NCI-H524 (cell line): ENCODE measurements at regions not wholly inside any gene's neighbourhood (a gene's known extent, or its start where the extent isn't known, plus 50 kb on each side); places are given as distances from the start of the nearest gene placed in this dataset.
"Not testable (repeated sequence)": the region's sequence is repeated elsewhere in the genome, so short reads cannot be mapped to it uniquely, and the experiment has no call there.

Source experiments
- DNase-seq, 2 experiments: peaks; one replicate each; lab custom pipeline; 2025; lab: John Stamatoyannopoulos, UW

DNA sequence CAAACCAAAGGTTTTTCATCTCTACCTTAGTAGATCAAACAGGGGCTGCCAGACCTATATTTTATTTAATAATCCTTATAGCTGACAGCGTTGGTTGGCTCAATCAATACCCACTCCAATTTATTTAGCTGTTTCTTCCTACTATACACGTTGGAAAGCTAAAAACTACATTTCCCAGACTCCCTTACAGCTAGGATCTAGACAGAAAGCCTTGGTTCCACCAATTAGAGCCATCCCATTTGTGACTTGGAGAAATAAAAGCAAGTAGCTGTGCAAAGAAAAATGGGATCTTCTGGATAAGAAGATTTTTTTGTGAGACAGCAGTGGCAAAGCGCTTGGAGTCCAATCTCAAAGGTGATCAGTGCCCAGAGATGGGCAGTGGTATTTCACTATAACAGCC is 331.3 kb upstream of the MEIS1 start:
- DNase-seq = no peak

DNA sequence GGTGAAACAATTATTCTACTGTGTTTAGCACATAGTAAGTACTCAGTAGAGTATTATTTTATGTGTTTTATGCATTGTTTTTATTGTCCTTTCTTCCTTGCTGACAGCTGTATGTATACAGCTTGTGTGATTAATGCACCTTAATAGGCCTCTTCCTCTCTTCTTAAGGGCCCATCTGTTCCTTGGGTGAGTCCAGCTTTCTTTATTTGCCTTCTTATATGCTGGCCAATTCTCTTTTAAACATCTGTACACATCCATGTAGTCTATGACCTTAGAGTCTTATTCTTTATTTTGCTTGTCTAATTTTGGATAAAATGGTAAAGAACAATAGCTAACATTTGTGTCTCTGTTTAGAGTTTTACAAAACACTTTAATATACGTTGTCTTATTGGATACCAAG is 333.7 kb upstream of the MEIS1 start:
- peak; percentile 68 to 77 for DNase-seq

DNA sequence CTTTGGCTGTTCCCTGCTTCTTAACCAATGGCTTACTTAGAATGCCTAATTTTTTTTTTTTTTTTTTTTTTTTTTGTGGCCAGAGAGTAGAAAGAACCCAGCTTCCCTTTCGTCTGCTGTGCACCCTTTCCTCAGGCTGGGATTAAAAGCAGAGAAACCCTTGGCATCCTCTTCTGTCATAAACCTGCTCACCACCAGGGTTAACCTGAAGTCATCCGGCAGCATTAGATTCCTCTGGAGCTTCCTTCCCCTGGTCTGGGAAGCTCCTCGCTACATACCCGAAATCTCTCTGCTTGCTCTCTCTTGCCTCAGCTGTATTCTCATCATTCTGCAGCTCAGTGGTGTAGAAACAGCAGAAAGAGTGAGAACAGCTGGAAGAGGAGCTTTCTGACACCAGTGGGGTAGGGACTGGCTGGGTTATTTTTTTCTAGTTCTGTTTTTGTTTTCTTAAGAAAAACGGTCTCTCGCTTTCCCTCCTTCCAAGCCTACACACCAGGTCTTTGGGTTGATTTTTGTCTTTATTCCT is 339.0 kb upstream of the MEIS1 start:
- DNase-seq = no peak

DNA sequence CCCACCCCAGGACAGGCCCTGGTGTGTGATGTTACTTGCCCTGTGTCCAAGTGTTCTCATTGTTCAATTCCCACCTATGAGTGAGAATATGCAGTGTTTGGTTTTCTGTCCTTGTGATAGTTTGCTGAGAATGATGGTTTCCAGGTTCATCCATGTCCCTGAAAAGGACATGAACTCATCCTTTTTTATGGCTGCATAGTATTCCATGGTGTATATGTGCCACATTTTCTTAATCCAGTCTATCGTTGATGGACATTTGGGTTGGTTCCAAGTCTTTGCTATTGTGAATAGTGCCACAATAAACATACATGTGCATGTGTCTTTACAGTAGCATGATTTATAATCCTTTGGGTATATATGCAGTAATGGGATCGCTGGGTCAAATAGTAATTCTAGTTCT is 340.2 kb upstream of the MEIS1 start:
- not testable (repeated sequence) for DNase-seq

DNA sequence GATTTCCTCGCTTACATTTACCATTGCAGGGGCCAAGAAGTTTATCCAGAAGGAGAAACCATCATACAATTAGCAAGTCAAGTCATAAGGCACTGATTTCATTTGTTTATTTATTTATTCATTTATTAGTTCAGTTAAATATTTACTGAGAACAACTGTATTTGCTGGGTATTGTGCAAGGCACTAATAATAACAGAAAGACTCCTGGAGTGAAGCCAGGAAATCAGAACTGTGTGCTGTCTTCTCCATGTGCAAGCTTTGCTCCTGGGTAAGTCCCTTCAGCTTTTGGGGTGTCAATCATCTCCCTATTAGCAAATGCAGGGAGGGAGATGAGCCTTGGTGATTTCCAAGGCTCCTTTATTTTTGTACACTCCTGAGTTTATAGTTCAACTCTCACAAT is 341.6 kb upstream of the MEIS1 start:
- DNase-seq = no peak

DNA sequence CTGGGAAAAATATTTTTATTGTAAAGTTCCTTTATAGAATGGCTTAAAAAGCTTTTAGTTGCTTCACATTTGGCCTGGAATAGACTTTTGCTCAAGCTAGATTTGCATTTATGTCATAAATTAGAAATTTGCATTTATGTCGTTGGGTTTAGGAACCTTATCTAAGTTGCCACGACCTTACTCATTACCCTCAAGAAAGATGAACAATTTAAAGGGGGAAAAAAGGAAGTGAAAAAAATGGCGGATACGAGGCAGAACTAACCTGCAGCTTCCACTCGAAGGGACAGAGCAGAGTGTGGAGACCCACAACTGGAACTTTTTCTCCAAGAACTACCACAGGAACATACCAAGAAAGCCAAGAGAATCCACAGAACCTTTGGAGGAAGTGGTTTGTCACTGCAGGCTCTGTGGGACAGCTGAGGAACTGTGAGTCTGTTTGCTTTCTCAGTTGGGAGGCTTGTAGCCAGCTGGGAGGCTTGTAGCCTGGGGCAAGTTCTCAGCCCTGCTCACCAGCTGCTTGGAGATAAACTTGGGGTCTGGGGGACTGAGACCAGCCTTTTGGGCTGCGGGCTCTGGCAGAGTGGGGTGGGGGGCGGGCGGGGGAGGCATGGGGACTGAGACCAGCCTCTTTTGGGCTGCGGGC is 349.9 kb upstream of the MEIS1 start:
- DNase-seq = no peak

DNA sequence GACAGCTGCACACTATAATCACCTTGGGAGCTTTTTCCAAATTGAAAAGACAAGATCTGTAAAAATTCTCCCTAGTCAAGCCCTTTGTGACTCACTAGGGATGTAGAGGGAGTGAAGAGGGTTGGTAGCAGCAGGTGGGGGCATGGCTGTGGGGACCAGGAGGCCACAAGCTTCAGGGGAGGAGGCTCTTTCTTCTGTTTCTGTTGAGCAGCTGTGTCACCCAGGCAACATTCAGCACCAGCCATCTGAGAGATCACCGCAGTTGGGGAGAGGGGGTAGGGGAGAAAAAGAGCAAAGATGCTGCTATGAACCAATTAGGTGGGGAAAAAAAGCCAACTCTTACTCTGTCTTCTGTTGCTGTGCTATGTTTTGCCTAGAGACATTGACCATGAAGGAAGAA is 352.3 kb upstream of the MEIS1 start:
- peak in 1 of 2 experiments; percentile 58 for DNase-seq

DNA sequence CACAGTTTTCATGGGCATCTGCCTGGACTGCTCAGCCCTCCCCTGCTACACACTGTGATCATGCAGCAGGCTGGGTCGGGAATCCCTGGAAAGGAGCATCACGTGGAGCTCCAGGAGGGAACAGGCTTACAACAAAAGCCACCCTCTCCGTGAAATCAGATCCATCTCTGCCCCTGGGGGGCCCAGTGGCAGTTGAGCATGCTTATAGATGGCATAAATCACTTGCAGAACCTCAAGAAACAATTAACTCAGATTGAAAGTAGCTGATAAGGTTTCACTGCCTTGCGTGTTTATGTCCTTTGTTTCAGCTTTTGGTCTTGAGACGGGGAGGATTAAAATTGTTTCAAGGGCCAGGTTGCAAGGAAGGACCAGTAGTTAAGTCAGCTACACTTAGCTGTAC is 354.8 kb upstream of the MEIS1 start:
- peak; percentile 92 to 99 for DNase-seq

DNA sequence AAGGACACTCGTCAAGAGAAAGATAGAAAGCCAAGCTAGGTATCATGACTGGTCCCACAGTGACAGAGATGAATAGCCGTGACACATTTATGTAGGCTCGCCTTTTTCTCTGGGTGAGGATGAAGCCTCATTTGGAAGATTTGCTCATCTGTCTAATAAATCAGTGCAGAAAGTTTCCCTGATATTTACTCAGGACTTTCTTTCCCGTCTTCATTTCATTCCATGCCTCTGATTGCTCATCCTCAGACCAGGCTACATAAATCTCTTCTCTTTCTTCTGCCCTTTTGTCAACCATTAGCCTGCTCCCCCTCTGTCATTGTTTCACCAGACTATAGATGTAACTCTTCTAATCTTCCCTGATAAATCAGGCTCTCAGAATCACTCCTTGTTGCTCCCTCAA is 361.8 kb upstream of the MEIS1 start:
- DNase-seq = no peak

DNA sequence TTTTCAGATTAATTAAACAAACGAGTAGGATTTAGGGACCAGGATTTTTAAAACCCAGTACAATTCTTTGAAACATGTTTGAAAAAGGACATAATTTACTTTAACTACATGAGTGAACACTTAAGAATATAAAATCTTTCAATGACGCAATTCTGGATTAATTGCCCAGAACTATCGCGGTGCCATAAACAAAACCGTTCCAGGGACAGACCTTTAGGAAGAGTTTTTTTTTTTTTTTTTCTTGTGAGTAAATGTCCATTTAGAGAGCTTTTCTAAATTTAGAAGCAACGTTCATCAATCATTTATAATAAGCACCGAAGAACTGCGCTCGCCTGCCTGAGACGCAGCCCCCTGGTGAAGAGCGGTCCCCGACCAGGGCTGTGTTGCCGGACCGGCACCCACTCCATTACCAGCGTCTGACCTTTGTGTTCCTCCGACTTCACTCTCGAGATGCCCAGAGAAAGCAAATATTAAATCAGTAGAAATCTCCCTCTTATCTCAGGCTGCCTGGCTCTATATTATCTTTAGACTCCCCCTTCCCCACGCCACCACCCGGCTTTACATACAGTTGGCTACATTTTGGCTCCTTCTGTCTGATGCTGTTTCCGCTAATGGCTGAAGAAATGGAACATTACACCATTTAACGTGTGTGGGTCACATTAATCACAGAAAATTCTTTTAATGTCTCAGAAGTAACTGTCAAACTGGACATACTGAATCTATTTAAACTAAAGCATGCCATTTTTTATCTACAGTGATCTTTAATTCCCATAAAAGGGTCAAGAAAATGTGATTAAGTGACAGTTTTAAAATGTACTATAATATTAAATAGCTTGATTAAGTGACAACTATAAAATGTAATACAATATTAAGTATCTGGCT is 364.0 kb upstream of the MEIS1 start:
- DNase-seq = no peak

DNA sequence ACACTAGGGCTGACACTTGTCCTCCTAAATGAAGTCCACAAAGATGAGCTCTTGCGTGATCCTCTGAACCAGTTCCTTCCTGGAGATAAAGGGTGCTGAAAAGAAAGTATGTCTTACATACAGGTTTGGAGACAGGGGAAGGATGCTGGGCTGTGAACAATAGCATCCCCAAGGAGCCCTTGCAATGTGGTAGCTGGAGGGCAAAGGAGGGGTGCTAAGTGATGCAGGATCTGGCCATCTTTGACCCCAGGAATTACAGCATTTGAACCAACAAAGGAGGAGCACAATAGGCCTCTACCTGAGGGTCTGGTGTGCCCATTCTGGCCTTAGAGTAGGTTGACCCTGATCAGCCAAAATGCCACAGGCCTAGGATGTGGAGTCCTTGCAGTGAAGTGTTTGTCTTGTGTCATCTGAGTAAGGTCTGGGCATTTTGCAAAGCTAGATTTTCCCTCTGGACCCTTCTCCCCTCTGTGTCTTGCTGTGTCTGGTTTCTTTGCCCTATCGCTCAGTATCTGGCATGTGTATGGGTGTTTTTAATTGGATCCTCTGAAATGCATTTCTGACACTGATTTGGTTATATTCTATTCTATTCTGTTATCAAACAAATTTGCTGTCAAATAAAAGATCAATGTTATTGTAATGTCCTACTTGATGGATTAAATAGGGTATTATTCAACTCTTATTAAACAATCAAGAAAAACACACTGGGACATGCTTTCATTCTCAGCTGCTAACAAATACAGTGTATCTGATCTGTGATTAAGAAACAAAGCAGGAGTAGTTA is 364.8 kb upstream of the MEIS1 start:
- no peak for DNase-seq

DNA sequence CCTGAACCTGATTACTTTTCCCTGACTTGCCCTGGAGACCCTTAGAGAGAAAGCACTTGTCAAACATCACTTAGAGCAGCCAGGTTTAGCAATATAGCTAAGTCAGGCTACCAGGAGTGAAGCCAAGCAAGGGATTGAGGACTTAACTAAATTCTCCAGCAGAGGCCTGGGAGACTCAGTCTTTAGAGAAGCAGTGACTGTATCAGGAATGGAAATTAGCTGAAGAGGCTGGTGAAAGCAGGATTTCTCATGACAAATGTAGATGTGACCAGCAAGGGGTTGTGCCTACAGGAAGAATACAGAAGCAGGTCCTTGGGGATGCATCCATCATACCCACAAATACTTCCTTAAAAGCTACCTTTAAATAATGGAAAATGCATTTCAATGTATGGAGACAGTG is 368.9 kb upstream of the MEIS1 start:
- no peak for DNase-seq

DNA sequence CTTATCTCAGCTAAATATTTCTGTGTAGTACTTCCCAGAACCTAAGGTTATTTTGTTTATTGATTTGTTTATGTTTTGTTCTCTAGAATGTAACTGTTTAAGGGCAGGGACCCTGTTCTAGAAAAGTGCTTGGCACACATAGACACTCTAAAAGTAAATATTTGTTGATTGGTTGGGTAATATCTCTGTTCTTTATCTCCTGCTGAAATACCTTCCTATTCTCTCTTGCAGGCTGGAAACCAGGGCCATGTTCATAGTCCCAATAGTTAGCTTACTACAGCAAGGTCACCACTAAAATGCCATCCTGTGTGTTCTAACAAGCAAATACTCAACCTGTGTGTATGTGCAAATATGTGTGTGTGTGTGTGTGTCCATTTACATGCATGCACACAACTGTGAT is 375.6 kb upstream of the MEIS1 start:
- DNase-seq = no peak

DNA sequence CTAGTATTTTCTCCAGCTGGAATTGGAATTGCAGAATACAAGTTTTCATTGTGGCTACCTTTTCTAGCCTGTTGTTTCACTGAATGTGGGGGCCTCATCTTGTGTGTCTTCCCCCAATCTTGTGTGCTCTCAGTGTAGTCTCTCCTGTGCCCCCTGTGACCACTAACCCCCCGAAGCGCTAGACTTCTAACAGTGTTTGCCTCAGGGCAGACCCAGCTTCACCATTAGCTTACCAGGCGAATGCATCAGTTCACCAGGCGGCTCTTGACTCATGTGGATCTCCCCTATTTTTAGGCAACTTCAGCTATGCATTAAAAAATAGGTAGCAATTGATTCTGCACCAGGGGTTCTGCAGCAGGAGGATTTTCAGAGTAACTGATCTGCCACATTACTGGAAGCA is 376.2 kb upstream of the MEIS1 start:
- DNase-seq = no peak

DNA sequence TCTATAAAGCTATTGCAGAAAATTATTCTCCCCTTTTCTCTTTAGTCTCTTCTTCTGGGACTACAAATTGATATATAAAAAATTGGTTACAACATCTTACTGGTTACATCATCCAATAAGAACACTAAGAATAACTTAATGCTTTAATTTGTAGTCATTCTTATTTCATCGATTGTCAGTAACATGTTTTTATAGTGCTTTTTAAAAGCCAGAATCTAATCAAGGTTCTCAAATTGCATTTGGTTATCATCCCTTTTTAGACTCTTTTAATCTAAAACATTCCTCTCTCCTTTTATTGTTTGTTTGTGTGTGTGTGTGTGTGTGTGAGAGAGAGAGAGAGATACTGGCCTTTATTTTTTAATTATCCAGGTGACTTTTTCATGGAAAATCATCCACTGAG is 377.1 kb upstream of the MEIS1 start:
- DNase-seq = no peak

DNA sequence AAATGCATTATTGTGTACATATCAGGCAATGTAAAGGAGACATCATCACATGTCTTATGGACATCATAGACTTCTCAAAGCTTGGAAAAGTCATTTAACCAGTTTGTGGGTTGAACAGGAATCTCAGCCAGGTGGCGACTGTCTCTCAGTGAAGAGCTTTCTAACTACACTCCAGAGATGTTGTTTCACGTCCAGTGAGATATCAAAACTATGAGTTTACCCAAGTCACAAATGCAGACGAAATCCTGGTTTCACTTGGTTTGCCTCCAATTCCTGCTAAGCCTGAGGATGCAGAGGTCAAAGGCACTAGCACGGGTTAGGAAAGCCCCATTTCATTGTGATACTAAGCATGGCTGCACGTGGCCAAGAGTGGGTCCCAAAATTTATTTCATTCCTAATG is 384.5 kb upstream of the MEIS1 start:
- DNase-seq = no peak

DNA sequence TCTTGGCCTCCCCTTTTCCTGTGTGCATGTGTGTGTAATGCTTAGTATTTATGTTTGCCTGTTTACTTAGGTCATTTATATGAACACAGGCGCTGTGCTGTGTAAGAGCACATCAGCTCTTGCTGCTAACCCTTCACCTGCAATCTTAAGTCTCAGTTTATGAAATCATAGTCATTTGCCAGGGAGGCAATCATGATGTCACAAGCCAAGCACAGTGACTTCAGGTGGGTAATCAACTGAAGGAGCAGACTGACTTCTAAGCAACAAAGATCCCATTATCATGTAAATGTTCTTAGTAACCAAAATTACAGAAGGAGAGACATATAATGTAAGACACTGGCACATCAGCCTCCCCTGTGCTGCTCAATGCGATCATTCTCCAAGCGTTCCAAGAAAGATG is 386.3 kb upstream of the MEIS1 start:
- no peak for DNase-seq

DNA sequence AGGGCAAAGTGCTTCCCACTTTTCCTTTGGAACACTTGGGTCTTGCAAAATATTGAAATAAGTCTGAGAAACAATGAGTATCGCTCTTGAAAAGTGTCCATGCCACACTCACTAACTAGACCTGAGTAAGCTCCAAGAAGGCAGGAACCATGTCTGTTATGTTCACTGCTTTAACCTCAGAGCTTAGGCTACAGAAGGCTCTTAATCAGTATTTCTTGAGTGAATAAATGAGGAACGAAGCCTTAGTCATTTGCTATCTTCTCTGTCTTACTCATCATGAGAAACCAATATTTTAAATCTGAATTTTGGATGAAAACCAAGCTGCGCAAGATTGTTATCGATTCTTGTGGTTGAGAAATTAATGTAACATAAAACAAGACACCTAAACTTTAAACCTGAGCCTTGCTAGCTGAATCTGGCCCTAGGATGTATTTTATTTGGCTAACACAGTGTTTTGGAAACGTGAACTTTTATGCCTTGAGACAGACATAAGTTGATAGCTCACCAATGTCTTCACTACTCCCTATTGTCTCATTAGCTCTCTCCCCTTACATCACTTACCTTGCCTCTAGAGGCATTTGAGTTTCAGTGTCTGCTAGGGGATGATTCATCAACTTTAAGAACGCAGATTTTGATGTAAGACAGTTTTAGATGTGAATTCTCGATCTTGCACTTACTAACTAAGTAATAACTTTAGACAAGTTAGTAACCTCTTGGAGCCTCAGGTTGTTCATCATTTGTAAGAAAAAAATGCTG is 392.8 kb upstream of the MEIS1 start:
- DNase-seq = no peak

DNA sequence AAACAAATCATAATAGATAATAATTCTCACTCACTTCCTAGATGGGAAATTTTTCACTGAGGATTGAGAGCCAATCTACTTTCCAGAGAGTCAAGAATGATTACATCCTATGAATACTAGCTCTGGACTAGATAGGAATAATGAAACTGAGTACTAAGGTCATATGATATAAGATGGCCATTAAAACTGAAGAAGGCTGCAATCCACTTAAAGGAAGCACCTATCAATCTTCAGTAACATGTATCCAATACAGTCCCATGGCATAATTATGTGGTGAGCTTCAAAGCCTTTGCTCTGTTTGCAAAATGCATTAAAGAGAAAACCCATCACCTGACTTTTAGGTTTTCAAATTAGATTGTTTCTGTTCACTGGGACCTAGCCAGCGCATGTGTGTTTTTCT is 398.0 kb upstream of the MEIS1 start:
- no peak for DNase-seq

DNA sequence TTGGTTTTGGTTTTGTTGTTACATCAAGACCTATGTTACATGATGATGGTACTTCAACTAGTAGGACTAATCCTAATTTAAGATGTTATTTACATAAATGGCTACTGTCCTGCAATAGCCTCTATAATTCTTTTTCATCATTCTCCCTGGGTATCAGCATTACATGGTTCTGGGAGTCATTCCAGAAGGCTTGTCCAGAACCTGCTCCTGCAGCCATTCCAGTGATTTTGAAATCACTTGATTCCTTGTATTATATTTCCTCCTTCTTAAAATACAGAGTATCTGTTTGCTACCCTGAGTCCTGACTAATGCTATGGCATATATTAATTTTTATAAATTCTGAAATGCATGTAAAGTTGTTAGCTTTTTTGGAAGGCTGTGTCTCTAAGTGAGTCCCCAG is 400.5 kb upstream of the MEIS1 start:
- DNase-seq = no peak

DNA sequence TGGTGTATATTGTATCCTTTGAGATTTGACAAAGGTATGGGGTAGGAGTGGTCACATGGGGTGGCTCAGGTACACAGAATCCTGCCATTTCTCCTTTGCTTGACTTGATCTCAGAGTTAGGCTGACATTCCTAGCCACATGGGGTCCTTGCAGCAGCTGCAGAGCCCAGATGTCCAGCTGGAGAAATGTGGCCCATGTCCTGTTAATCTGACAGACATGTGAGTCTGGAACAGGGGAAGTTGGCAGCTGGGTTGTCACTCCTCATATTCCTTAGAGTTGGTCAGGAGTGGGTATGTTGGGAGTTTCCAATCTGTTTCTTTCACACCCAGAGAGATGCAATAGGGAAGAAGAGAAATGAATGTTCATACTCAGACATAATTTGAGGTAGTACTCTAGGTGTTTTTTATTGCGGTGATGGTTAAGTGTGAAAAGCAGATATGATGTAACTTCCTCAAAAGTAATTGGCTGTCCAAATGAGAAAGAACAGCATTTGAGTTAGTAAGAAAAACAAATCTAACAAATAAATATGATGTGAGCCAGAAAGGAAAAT is 402.6 kb upstream of the MEIS1 start:
- peak; percentile 1 to 66 for DNase-seq

DNA sequence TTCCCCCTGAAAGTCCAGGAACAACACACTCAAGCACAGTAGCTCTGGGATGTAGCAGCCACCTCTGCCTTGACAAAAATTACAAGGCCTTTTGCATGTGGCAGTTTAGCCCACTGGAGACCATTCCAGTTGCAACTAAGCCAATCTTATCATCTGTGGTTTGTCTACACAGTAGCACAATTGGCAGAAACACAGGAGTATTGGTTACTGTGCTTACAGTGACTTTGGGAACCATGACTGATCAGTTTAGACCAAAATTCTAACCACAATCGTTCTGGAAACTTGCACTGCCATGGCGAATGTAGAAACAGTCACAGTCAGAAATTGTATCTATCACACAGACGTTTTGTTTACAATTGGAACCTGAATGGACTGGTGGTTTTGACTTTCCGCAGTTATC is 403.7 kb upstream of the MEIS1 start:
- no peak for DNase-seq
